ENCODE measurements at regions not wholly inside any gene's neighbourhood (a gene's known extent, or its start where the extent isn't known, plus 50 kb on each side); places are given as distances from the start of the nearest gene placed in this dataset.

- no peak for DNase-seq (ENCODE audit: low read depth)
- no peak for TF ChIP-seq CTCF (IDR thresholded peaks at IDR 0.05; ENCODE audit: insufficient read depth, low read depth, low read length)
- no peak overlapping the region for H3K4me3 ChIP-seq (ENCODE audit: low read depth, low read length)
Observed at GRCh38 chr18:56332371-56332770, 306.0 kb downstream of the TXNL1 start.

- no peak overlapping the region for H3K4me3 ChIP-seq (ENCODE audit: low read depth, low read length)
- no peak for DNase-seq (ENCODE audit: low read depth)
- TF ChIP-seq CTCF (IDR thresholded peaks at IDR 0.05; ENCODE audit: insufficient read depth, low read depth, low read length), result no peak
Observed at GRCh38 chr18:56330366-56331110, 307.9 kb downstream of the TXNL1 start.

- TF ChIP-seq CTCF (IDR thresholded peaks at IDR 0.05; ENCODE audit: insufficient read depth, low read depth, low read length), result no peak
- DNase-seq (ENCODE audit: low read depth), result no peak
Observed at GRCh38 chr18:56329536-56329935, 308.9 kb downstream of the TXNL1 start.

GRCh38 chr18:56327191-56327885, 311.1 kb downstream of the TXNL1 start:
- DNase-seq (ENCODE audit: low read depth), result peak; percentile 2
- TF ChIP-seq CTCF (IDR thresholded peaks at IDR 0.05; ENCODE audit: insufficient read depth, low read depth, low read length), result no peak

More at GRCh38 chr18:56329536-56329935, 308.9 kb downstream of the TXNL1 start:
- no peak overlapping the region for H3K4me3 ChIP-seq (ENCODE audit: low read depth, low read length)

GRCh38 chr18:56326336-56327072, 311.9 kb downstream of the TXNL1 start:
- DNase-seq (ENCODE audit: low read depth), result no peak
- no peak for TF ChIP-seq CTCF (IDR thresholded peaks at IDR 0.05; ENCODE audit: insufficient read depth, low read depth, low read length)

More at GRCh38 chr18:56327191-56327885, 311.1 kb downstream of the TXNL1 start:
- H3K4me3 ChIP-seq (ENCODE audit: low read depth, low read length), result no peak overlapping the region

GRCh38 chr18:56323673-56324072, 314.7 kb downstream of the TXNL1 start:
- TF ChIP-seq CTCF (IDR thresholded peaks at IDR 0.05; ENCODE audit: insufficient read depth, low read depth, low read length), result no peak
- DNase-seq (ENCODE audit: low read depth), result no peak
- no peak overlapping the region for H3K4me3 ChIP-seq (ENCODE audit: low read depth, low read length)

More at GRCh38 chr18:56326336-56327072, 311.9 kb downstream of the TXNL1 start:
- no peak overlapping the region for H3K4me3 ChIP-seq (ENCODE audit: low read depth, low read length)
